Keratinocyte (primary cell): ENCODE measurements at regions not wholly inside any gene's neighbourhood (a gene's known extent, or its start where the extent isn't known, plus 50 kb on each side); places are given as distances from the start of the nearest gene placed in this dataset.

Experiments used
- DNase-seq: peaks from one replicate; pipeline ENCODE4 v3.0.0-alpha.2; 2011; ENCODE audit warnings: low read depth, missing footprints, low spot score
- FAIRE-seq: peaks from 2 replicates; lab custom pipeline; 2011; peaks lifted over from hg19 to GRCh38; lab: Jason Lieb, UNC
- H2AFZ ChIP-seq: 2 replicates; pipeline ENCODE4 v1.6.0; 2012; ENCODE audit warnings: low read length, control low read depth, inconsistent platforms; ENCODE audit not compliant: control insufficient read depth
- H3K27ac ChIP-seq: 2 replicates; pipeline ENCODE4 v1.5.1; 2011; ENCODE audit warnings: low read length; ENCODE audit not compliant: control insufficient read depth, insufficient read depth
- H3K27me3 ChIP-seq: 3 replicates; pipeline ENCODE4 v1.6.0; 2011; ENCODE audit warnings: low read length; ENCODE audit not compliant: control insufficient read depth, insufficient read depth; ENCODE audit errors: extremely low read depth
- H3K36me3 ChIP-seq, 2 experiments: 2 replicates in 1 of 2; 3 replicates in 1 of 2; pipeline ENCODE4 v1.5.1; 2011; ENCODE audit warnings: low read length in 2 of 2, mild to moderate bottlenecking in 1 of 2; ENCODE audit not compliant: control insufficient read depth in 2 of 2, insufficient read depth in 2 of 2; ENCODE audit errors: extremely low read depth in 1 of 2
- H3K4me1 ChIP-seq: 3 replicates; pipeline ENCODE4 v1.5.1; 2011; ENCODE audit warnings: low read length; ENCODE audit not compliant: control insufficient read depth, insufficient read depth; ENCODE audit errors: extremely low read depth
- H3K4me2 ChIP-seq: 3 replicates; pipeline ENCODE4 v1.6.0; 2011; ENCODE audit warnings: low read depth, low read length; ENCODE audit not compliant: control insufficient read depth, insufficient read depth; ENCODE audit errors: extremely low read depth
- H3K4me3 ChIP-seq, 3 experiments: fragments of 200-600 bp in 1 of 3; sonication (generic) in 1 of 3; 2 replicates in 2 of 3; 3 replicates in 1 of 3; pipeline ENCODE4 v1.5.1; 2011 to 2016; ENCODE audit warnings: low read length in 3 of 3, mild to moderate bottlenecking in 3 of 3, control low read depth in 2 of 3, inconsistent platforms in 1 of 3, low read depth in 1 of 3, mixed read lengths in 1 of 3, mixed run types in 1 of 3, moderate library complexity in 1 of 3; ENCODE audit not compliant: control insufficient read depth in 2 of 3, insufficient read depth in 2 of 3; ENCODE audit errors: extremely low read depth in 1 of 3
- H3K79me2 ChIP-seq: 2 replicates; pipeline ENCODE4 v1.6.0; 2012; ENCODE audit warnings: low read length; ENCODE audit not compliant: control insufficient read depth, insufficient read depth
- H3K9ac ChIP-seq: 3 replicates; pipeline ENCODE4 v1.6.0; 2011; ENCODE audit warnings: low read length; ENCODE audit not compliant: control insufficient read depth, insufficient read depth; ENCODE audit errors: extremely low read depth
- H3K9me1 ChIP-seq: 3 replicates; pipeline ENCODE4 v1.6.0; 2011; ENCODE audit warnings: low read length; ENCODE audit not compliant: control insufficient read depth, insufficient read depth; ENCODE audit errors: extremely low read depth
- H3K9me3 ChIP-seq: 2 replicates; pipeline ENCODE4 v1.5.1; 2012; ENCODE audit warnings: low read depth, low read length; ENCODE audit not compliant: control insufficient read depth
- H4K20me1 ChIP-seq: 3 replicates; pipeline ENCODE4 v1.6.0; 2011; ENCODE audit warnings: low read length; ENCODE audit not compliant: control insufficient read depth, insufficient read depth; ENCODE audit errors: extremely low read depth
- CTCF ChIP-seq, 3 experiments: IDR thresholded peaks in 1 of 3; conservative IDR thresholded peaks in 1 of 3; optimal IDR thresholded peaks in 1 of 3; 2 replicates in 2 of 3; 3 replicates in 1 of 3; pipeline versions ENCODE3 to v1.5.1; 2011; ENCODE audit warnings: low read length in 3 of 3, mild to moderate bottlenecking in 3 of 3, moderate library complexity in 2 of 3, control low read depth in 1 of 3, inconsistent platforms in 1 of 3; ENCODE audit not compliant: insufficient read depth in 2 of 3; ENCODE audit errors: extremely low read depth in 1 of 3
- EZH2 ChIP-seq: IDR thresholded peaks from one replicate; pipeline ENCODE4 v1.6.1; 2012; ENCODE audit warnings: inconsistent platforms, mild to moderate bottlenecking, low read length, moderate library complexity
- dilution Hi-C: fragments of 300-500 bp; cut with MboI; formaldehyde crosslinking; loops from one replicate; pipeline ENCODE4 v1.7.0; 2020; ENCODE audit warnings: low sequenced_read_pairs; ENCODE audit not compliant: extremely low pct_ligation_motif_present

- H2AFZ ChIP-seq = no peak overlapping the region
- no peak for FAIRE-seq
- H3K36me3 ChIP-seq = no peaks in the 10 kb centered on the region
- no peaks in the 10 kb centered on the region for H4K20me1 ChIP-seq
- no peaks in the 10 kb centered on the region for H3K79me2 ChIP-seq
- no peak overlapping the region for H3K4me2 ChIP-seq
- DNase-seq = no peak
- H3K4me3 ChIP-seq = no peak overlapping the region
- H3K9ac ChIP-seq = no peak overlapping the region
- no peaks in the 10 kb centered on the region for H3K4me1 ChIP-seq
- H3K9me3 ChIP-seq = no peaks in the 10 kb centered on the region
- no peaks in the 10 kb centered on the region for H3K9me1 ChIP-seq
- no peak overlapping the region for H3K27ac ChIP-seq
- dilution Hi-C loops = no loop called here
- TF ChIP-seq CTCF (optimal IDR thresholded peaks at IDR 0.05 in 1 of 3, IDR thresholded peaks at IDR 0.05 in 1 of 3, conservative IDR thresholded peaks at IDR 0.05 in 1 of 3; ENCODE audit: extremely low read depth in 1 of 3, insufficient read depth in 2 of 3, low read length in 3 of 3) = no peak
- no peak for TF ChIP-seq EZH2
- H3K27me3 ChIP-seq = no peaks in the 10 kb centered on the region
Observed at GRCh38 chr6:133698272-133698671, 190.6 kb upstream of the TCF21 start.

GRCh38 chr6:133699741-133700385 is 189.1 kb upstream of the TCF21 start:
- dilution Hi-C loops = no loop called here
- H3K9me3 ChIP-seq = no peaks in the 10 kb centered on the region
- no peak for TF ChIP-seq EZH2
- TF ChIP-seq CTCF (optimal IDR thresholded peaks at IDR 0.05 in 1 of 3, IDR thresholded peaks at IDR 0.05 in 1 of 3, conservative IDR thresholded peaks at IDR 0.05 in 1 of 3; ENCODE audit: extremely low read depth in 1 of 3, insufficient read depth in 2 of 3, low read length in 3 of 3) = no peak
- H4K20me1 ChIP-seq = no peaks in the 10 kb centered on the region
- no peaks in the 10 kb centered on the region for H3K4me1 ChIP-seq
- no peak overlapping the region for H2AFZ ChIP-seq
- no peaks in the 10 kb centered on the region for H3K79me2 ChIP-seq
- H3K9me1 ChIP-seq = no peaks in the 10 kb centered on the region
- no peaks in the 10 kb centered on the region for H3K27me3 ChIP-seq
- no peak overlapping the region for H3K27ac ChIP-seq
- no peak overlapping the region for H3K4me2 ChIP-seq
- no peaks in the 10 kb centered on the region for H3K36me3 ChIP-seq
- DNase-seq = no peak
- H3K4me3 ChIP-seq = no peak overlapping the region
- no peak for FAIRE-seq
- no peak overlapping the region for H3K9ac ChIP-seq
